ENCODE measurements at regions not wholly inside any gene's neighbourhood (a gene's known extent, or its start where the extent isn't known, plus 50 kb on each side); places are given as distances from the start of the nearest gene placed in this dataset.

GRCh38 chr4:137663251-137664045, 131.2 kb upstream of the PCDH18 start:
- 82% methylated on average over 4 of the region's 5 CpGs for WGBS (ENCODE audit: low lambda C conversion rate)
- H3K4me3 ChIP-seq (ENCODE audit: low read depth in 2 of 2, low read length in 1 of 2): no peak overlapping the region
- POLR2A ChIA-PET: no interaction called here
- H3K36me3 ChIP-seq (replicated peaks in 1 of 2; ENCODE audit: control insufficient read depth in 1 of 2, insufficient read depth in 2 of 2, low read length in 1 of 2): no peaks in the 10 kb centered on the region
- peak overlapping the region; percentile 52 for H3K4me2 ChIP-seq
- no peaks in the 10 kb centered on the region for H3K79me2 ChIP-seq (ENCODE audit: insufficient read depth)
- H3F3A ChIP-seq (replicated peaks; ENCODE audit: insufficient read depth): peaks cover 47% of the 10 kb centered on the region
- H3K9me3 ChIP-seq: no peaks in the 10 kb centered on the region
- no peaks in the 10 kb centered on the region for H3K27me3 ChIP-seq (ENCODE audit: insufficient read depth)
- TF ChIP-seq RAD21 (IDR thresholded peaks at IDR 0.05; ENCODE audit: low read length) (no peak), RXRA (IDR thresholded peaks at IDR 0.05; ENCODE audit: borderline replicate concordance, low read depth) (no peak), JUND (IDR thresholded peaks at IDR 0.05) (no peak), ZBTB33 (IDR thresholded peaks at IDR 0.05; ENCODE audit: borderline replicate concordance, low read depth) (no peak), GABPA (IDR thresholded peaks at IDR 0.05; ENCODE audit: low read depth) (no peak), SMC3 (IDR thresholded peaks at IDR 0.05; ENCODE audit: low read depth, low read length) (no peak), GATA2 (CRISPR knock-in tag; IDR thresholded peaks at IDR 0.05) (no peak), MAX (IDR thresholded peaks at IDR 0.05; ENCODE audit: low read depth) (no peak), IRF3 (IDR thresholded peaks at IDR 0.05; ENCODE audit: low read depth, low read length) (no peak), FOXJ3 (CRISPR knock-in tag; IDR thresholded peaks at IDR 0.05) (no peak), FOSL2 (IDR thresholded peaks at IDR 0.05; ENCODE audit: borderline replicate concordance, low read depth) (no peak), SIN3A (IDR thresholded peaks at IDR 0.05; ENCODE audit: borderline replicate concordance, low read depth, low read length) (no peak), EZH2phosphoT487 (IDR thresholded peaks at IDR 0.05; ENCODE audit: borderline replicate concordance, low read depth) (no peak), CTCF (IDR thresholded peaks at IDR 0.05) (no peak), MXI1 (IDR thresholded peaks at IDR 0.05; ENCODE audit: low read depth, low read length) (no peak), YY1 (IDR thresholded peaks at IDR 0.05; ENCODE audit: low read depth) (no peak), RCOR1 (IDR thresholded peaks at IDR 0.05; ENCODE audit: low read length) (no peak), ELF1 (IDR thresholded peaks at IDR 0.05) (no peak), REST (IDR thresholded peaks at IDR 0.05; ENCODE audit: low read depth, low read length) (no peak), CHD2 (IDR thresholded peaks at IDR 0.05; ENCODE audit: low read length, partially characterized antibody) (no peak)
- no peaks in the 10 kb centered on the region for H4K20me1 ChIP-seq (ENCODE audit: insufficient read depth)
- peak overlapping the region; percentile 79 for H2AFZ ChIP-seq (ENCODE audit: low read depth)
- peak overlapping the region; percentile 94 for H3K27ac ChIP-seq (ENCODE audit: low read depth in 2 of 2, low read length in 1 of 2)
- no peaks in the 10 kb centered on the region for H3K9me2 ChIP-seq
- DNase-seq: no peak
- peak overlapping the region; percentile 48; the same call in 1 of the 2 replicates for H3K9ac ChIP-seq
- CTCF ChIA-PET: no interaction called here
- peaks cover 8 to 24% of the 10 kb centered on the region in 2 experiments for H3K4me1 ChIP-seq (ENCODE audit: control insufficient read depth in 1 of 2, insufficient read depth in 2 of 2, low read depth in 1 of 2, low read length in 1 of 2)
